Loucy (cell line): ENCODE measurements at regions not wholly inside any gene's neighbourhood (a gene's known extent, or its start where the extent isn't known, plus 50 kb on each side); places are given as distances from the start of the nearest gene placed in this dataset.

Source experiments
- H2AFZ ChIP-seq: fragments of 200-600 bp; sonication (generic); 2 replicates; pipeline ENCODE4 v1.6.0; 2016; ENCODE audit warnings: antibody characterized with exemption, mild to moderate bottlenecking, low read length, moderate library complexity
- H3F3A ChIP-seq: fragments of 200-600 bp; 2 replicates; pipeline ENCODE4 v1.6.0; 2016; ENCODE audit warnings: antibody characterized with exemption, low read depth, mild to moderate bottlenecking
- H3K27me3 ChIP-seq: fragments of 200-600 bp; sonication (generic); 2 replicates; pipeline ENCODE4 v1.6.1; 2014; ENCODE audit warnings: low read length, mild to moderate bottlenecking; ENCODE audit not compliant: insufficient read depth, poor library complexity, severe bottlenecking
- H3K36me3 ChIP-seq: fragments of 200-600 bp; sonication (generic); 2 replicates; pipeline ENCODE4 v1.6.1; 2016; ENCODE audit warnings: low read length; ENCODE audit not compliant: insufficient read depth
- H3K4me1 ChIP-seq: fragments of 200-600 bp; sonication (generic); 2 replicates; pipeline ENCODE4 v1.5.1; 2014; ENCODE audit warnings: low read length, mild to moderate bottlenecking; ENCODE audit not compliant: insufficient read depth, poor library complexity, severe bottlenecking
- H3K4me2 ChIP-seq: fragments of 200-600 bp; sonication (generic); 2 replicates; pipeline ENCODE4 v1.6.0; 2014; ENCODE audit warnings: antibody characterized with exemption, low read length, low read depth, mild to moderate bottlenecking; ENCODE audit not compliant: poor library complexity, severe bottlenecking
- H3K4me3 ChIP-seq: fragments of 200-600 bp; sonication (generic); 2 replicates; pipeline ENCODE4 v1.5.1; 2014; ENCODE audit warnings: low read length, mild to moderate bottlenecking, mixed read lengths; ENCODE audit not compliant: poor library complexity, severe bottlenecking
- H3K79me2 ChIP-seq: fragments of 200-600 bp; sonication (generic); 2 replicates; pipeline ENCODE4 v1.6.1; 2014; ENCODE audit warnings: low read length; ENCODE audit not compliant: insufficient read depth
- H3K9ac ChIP-seq: fragments of 200-600 bp; sonication (generic); 2 replicates; pipeline ENCODE4 v1.6.0; 2014; ENCODE audit warnings: mild to moderate bottlenecking, low read depth, low read length, moderate library complexity; ENCODE audit not compliant: poor library complexity, severe bottlenecking
- H3K9me2 ChIP-seq: fragments of 200-600 bp; sonication (generic); replicated peaks from 2 replicates; pipeline ENCODE4 v1.6.1; 2016; ENCODE audit warnings: low read depth, low read length, mixed read lengths
- H3K9me3 ChIP-seq: fragments of 200-600 bp; sonication (generic); 2 replicates; pipeline ENCODE4 v1.6.1; 2014; ENCODE audit warnings: mild to moderate bottlenecking, antibody characterized with exemption, low read length, low read depth; ENCODE audit not compliant: insufficient read depth
- H4K20me1 ChIP-seq: fragments of 200-600 bp; sonication (generic); 2 replicates; pipeline ENCODE4 v1.6.0; 2014; ENCODE audit warnings: antibody characterized with exemption, low read length, mild to moderate bottlenecking; ENCODE audit not compliant: insufficient read depth, poor library complexity, severe bottlenecking
- CTCF ChIP-seq: fragments of 200-600 bp; sonication (generic); conservative IDR thresholded peaks from 2 replicates; pipeline ENCODE4 v1.5.1; 2014; ENCODE audit warnings: mild to moderate bottlenecking, antibody characterized with exemption, low read length
- EZH2phosphoT487 ChIP-seq: fragments of 200-600 bp; IDR thresholded peaks from 2 replicates; pipeline ENCODE4 v1.6.1; 2018; ENCODE audit warnings: antibody characterized with exemption, mild to moderate bottlenecking, moderate library complexity, borderline replicate concordance

GRCh38 chr5:58370606-58371005 is 89.3 kb downstream of the PLK2 start:
- Histone ChIP-seq H3K36me3 (no peaks in the 10 kb centered on the region), H3K4me3 (no peak overlapping the region), H2AFZ (no peak overlapping the region), H3K9ac (no peak overlapping the region), H3K9me3 (no peaks in the 10 kb centered on the region), H3F3A (no peaks in the 10 kb centered on the region), H4K20me1 (no peaks in the 10 kb centered on the region), H3K9me2 (no peaks in the 10 kb centered on the region), H3K27me3 (no peaks in the 10 kb centered on the region), H3K4me1 (no peaks in the 10 kb centered on the region), H3K79me2 (no peaks in the 10 kb centered on the region), H3K4me2 (no peak overlapping the region)
- no peak for TF ChIP-seq CTCF
- TF ChIP-seq EZH2phosphoT487 = no peak

DNA sequence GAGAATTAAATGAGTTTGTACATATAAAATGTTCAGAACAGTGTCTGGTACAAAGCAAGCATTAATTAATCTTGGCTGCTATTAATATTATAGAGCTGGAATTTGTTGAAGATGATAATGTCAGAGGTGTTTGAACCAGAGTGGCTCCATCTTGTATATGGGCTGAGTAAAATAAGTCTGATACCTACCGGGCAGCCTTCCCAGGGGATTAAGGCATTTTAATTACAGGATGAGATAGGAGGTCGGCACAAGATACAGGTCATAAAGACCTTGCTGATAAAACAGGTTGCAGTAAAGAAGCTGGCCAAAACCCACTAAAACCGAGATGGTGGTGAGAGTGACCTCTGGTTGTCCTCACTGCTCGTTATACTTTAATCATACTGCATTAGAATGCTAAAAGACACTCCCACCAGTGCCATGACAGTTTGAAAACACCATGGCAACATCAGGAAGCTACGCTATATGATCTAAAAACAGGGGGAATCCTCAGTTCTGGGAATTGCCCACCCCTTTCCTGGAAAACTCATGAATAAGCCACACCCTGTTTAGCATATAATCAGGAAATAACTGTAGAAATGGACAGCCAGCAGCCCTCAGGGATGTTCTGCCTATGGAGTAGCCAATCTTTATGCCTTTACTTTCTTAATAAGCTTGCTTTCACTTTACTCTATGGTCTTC is 90.2 kb downstream of the PLK2 start:
- H3F3A ChIP-seq = no peaks in the 10 kb centered on the region
- no peaks in the 10 kb centered on the region for H4K20me1 ChIP-seq
- H3K9me2 ChIP-seq = no peaks in the 10 kb centered on the region
- no peak overlapping the region for H3K4me3 ChIP-seq
- H3K36me3 ChIP-seq = no peaks in the 10 kb centered on the region
- H2AFZ ChIP-seq = no peak overlapping the region
- H3K79me2 ChIP-seq = no peaks in the 10 kb centered on the region
- H3K9ac ChIP-seq = no peak overlapping the region
- H3K27me3 ChIP-seq = no peaks in the 10 kb centered on the region
- no peak overlapping the region for H3K4me2 ChIP-seq
- no peaks in the 10 kb centered on the region for H3K9me3 ChIP-seq
- no peak for TF ChIP-seq CTCF
- no peak for TF ChIP-seq EZH2phosphoT487
- H3K4me1 ChIP-seq = no peaks in the 10 kb centered on the region

DNA sequence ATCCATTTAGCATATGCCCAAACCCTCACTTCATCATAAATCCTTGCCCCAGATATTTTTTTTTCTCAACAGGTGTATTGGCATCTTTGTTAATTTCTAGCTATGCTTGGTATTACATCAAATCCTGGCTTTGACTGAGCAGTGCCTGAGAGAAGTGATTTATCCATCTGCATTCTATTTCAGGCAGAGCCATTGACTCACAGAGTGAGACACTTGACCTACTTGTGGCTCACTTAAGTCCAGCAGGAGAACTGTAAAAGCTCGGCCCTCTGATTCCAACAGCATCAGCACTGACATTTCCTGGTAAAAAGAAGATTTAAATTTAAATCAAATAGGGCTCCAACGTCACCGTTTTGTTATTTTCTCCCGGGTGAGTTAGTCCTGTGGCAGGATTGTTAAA is 93.4 kb downstream of the PLK2 start:
- H3K36me3 ChIP-seq = no peaks in the 10 kb centered on the region
- no peak for TF ChIP-seq CTCF
- TF ChIP-seq EZH2phosphoT487 = no peak
- no peaks in the 10 kb centered on the region for H3K27me3 ChIP-seq
- no peaks in the 10 kb centered on the region for H4K20me1 ChIP-seq
- H3F3A ChIP-seq = no peaks in the 10 kb centered on the region
- H3K9me3 ChIP-seq = no peaks in the 10 kb centered on the region
- H2AFZ ChIP-seq = no peak overlapping the region
- no peaks in the 10 kb centered on the region for H3K79me2 ChIP-seq
- no peak overlapping the region for H3K9ac ChIP-seq
- H3K4me3 ChIP-seq = no peak overlapping the region
- no peaks in the 10 kb centered on the region for H3K9me2 ChIP-seq
- no peaks in the 10 kb centered on the region for H3K4me1 ChIP-seq
- H3K4me2 ChIP-seq = no peak overlapping the region
